GM10266 (cell line): ENCODE measurements at regions not wholly inside any gene's neighbourhood (a gene's known extent, or its start where the extent isn't known, plus 50 kb on each side); places are given as distances from the start of the nearest gene placed in this dataset.
"Not testable (repeated sequence)": the region's sequence is repeated elsewhere in the genome, so short reads cannot be mapped to it uniquely, and the experiment has no call there.

Experiments used
- DNase-seq: peaks from one replicate; pipeline ENCODE4 v3.0.0; 2012; ENCODE audit errors: extremely low spot score
- TF ChIP-seq, protein P1 (sequence below): IDR thresholded peaks from 2 replicates; pipeline ENCODE4 v1.5.1; 2012; ENCODE audit warnings: mild to moderate bottlenecking, low read depth; ENCODE audit not compliant: control insufficient read depth, insufficient read depth; ENCODE audit errors: missing control alignments

DNA sequence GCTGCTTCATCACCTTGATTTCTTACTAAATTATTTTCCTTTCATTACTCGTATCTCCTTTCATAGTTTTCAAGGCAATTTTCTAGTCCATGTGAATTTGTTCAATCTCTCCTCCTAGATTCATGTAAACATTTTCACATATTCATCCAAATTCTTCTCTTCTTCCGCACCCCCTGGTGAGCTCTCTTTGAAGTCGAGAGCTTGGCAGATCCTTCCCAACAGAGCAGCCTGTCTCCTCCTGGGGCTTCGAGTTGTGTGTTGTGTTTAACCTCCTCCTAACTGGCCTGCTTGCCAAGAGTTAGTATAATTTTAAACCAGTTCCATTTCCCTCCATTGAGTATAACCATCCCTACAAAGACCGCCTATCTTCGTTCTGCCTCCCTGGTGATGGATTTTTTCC lies 272.4 kb upstream of the CELF2 start:
- TF ChIP-seq, protein P1, sequence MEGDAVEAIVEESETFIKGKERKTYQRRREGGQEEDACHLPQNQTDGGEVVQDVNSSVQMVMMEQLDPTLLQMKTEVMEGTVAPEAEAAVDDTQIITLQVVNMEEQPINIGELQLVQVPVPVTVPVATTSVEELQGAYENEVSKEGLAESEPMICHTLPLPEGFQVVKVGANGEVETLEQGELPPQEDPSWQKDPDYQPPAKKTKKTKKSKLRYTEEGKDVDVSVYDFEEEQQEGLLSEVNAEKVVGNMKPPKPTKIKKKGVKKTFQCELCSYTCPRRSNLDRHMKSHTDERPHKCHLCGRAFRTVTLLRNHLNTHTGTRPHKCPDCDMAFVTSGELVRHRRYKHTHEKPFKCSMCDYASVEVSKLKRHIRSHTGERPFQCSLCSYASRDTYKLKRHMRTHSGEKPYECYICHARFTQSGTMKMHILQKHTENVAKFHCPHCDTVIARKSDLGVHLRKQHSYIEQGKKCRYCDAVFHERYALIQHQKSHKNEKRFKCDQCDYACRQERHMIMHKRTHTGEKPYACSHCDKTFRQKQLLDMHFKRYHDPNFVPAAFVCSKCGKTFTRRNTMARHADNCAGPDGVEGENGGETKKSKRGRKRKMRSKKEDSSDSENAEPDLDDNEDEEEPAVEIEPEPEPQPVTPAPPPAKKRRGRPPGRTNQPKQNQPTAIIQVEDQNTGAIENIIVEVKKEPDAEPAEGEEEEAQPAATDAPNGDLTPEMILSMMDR = no peak
- no peak for DNase-seq

DNA sequence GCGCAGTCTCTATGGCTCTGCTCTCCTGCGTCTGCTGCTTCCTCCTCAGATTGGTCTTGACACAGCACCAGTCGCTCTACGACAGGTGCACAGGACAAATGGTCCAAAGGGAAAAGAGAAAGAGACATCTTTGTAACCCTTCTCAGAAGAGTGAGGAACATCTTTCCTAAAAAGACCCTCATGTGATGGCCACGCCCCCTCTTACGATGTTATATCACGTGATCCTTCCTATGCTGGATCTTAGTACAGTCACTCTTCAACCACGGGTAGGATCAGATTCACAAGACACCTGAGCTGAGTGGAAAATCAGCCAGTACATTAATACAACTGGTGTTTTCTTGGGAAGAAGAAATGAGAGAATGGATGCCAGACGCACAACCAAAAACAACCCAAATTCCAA lies 262.2 kb upstream of the CELF2 start:
- DNase-seq = no peak

DNA sequence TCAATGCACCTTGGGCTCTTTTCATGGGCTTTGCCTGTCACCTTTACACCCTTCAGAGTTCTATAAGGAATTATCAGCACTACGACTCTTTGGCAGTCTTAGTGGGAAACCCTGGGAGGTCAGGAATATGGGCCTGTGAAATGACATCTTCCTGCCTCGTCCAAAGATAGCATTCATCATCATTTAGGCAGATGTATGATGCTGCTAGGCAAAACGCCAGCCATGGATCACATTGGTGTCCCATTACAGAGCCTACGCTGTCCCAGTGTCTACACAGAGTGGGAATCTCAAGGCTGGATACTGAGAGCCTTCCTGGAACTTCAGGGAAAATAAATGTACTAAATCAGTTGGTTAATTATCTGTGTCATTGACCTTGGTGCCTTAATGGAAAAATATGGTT lies 259.4 kb upstream of the CELF2 start:
- no peak for DNase-seq
- TF ChIP-seq, protein P1 = no peak

More for the DNA sequence above, 262.2 kb upstream of the CELF2 start:
- TF ChIP-seq, protein P1 = no peak

DNA sequence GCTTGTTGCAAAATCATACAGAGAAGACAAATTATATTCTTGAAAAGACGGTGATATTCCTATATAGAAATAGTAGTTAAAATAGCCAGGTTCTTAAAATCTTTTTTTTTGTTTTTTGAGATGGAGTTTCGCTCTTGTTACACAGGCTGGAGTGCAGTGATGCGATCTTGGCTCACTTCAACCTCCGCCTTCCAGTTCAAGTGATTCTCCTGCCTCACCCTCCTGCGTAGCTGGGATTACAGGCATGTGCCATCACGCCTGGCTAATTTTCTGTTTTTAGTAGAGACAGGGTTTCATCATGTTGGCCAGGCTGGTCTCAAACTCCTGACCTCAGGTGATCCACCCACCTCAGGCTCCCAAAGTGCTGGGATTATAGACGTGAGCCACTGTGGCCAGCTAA lies 257.9 kb upstream of the CELF2 start:
- not testable (repeated sequence) for DNase-seq

DNA sequence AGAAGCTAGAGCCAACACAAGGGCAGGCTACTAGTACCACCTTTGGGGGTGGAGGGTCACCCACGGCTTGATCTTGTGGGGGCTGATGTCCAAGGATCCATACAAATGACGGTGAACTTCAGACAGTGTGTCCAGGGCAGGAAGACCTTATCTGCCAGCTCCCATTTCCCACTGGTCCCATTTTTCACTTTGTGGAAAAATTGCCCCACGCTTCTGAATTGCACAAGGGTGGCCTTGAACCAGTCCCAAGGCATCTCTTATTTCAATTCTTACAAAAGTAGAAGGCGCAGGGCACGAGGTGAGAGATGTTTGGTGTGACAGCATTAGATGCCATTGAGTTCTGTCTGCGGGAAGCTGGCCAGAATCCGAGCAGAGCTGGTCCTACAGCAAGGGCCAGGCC lies 252.7 kb upstream of the CELF2 start:
- DNase-seq = no peak
- TF ChIP-seq, protein P1 = no peak

DNA sequence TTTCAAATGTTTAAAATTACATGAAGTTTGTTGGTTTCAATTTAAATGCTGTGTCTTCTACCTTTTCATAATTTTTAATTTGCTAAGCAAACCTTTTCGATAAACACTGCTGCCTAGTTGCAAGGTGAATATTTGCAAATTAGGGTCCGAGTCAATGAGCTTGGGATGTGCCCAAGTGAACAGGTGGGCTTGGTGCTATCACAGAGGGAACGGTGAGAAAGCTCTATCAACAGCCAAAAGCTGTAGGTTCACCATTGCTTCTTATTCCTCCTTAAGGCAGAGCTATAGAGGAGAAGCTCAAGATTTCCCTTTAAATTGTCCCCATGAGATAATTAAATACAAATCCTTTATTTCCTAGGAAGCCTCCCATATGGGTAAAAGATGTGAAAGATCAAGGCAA lies 245.3 kb upstream of the CELF2 start:
- TF ChIP-seq, protein P1 = no peak
- DNase-seq = no peak

DNA sequence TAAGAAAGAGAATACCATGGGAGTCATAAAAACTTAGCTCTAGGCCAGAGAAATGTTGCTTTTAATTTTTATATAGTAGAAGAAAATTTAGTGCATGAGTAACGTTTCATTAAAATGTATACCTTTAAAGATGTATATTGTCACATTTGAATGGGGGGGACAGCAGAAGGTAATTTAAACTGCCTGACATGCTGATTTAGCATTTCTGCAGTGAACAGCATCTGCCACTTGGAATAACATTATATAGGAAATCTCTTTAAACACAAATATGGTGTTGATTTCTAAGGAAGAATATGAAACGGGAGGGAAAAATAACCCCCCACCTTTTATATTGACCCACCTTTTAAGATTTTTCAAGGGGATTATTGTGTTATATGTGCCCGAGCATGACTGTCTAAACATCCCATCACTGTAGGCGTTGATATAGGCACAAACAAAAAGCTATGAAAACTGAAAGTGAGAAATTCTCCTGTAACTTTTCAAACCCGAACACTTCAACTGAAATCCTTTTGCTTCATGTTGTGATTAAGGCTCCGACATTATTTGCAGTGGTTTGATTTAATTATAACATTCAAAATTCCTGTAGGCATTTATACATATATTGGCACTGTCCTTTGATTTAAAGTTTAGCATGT lies 244.7 kb upstream of the CELF2 start:
- TF ChIP-seq, protein P1 = no peak
- DNase-seq = no peak

DNA sequence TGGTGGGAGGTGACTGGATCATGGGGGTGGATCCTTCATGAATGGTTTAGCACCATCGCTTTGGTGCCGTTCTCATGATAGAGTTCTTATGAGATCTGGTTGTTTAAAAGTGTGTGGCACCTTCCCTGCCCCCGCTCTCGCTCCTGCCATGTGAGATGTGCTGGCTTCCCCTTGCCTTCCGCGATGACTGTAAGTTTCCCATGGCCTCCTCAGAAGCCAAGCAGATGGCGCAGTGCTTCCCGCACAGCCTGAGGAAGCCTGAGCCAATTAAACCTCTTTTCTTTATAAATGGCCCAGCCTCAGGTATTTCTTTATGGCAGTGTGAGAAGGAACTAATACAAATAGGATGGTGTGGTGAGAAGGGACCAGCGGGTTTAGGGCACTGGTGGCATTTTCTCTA lies 243.3 kb upstream of the CELF2 start:
- TF ChIP-seq, protein P1 = no peak
- DNase-seq = no peak
